ENCODE measurements at regions not wholly inside any gene's neighbourhood (a gene's known extent, or its start where the extent isn't known, plus 50 kb on each side); places are given as distances from the start of the nearest gene placed in this dataset.

DNA sequence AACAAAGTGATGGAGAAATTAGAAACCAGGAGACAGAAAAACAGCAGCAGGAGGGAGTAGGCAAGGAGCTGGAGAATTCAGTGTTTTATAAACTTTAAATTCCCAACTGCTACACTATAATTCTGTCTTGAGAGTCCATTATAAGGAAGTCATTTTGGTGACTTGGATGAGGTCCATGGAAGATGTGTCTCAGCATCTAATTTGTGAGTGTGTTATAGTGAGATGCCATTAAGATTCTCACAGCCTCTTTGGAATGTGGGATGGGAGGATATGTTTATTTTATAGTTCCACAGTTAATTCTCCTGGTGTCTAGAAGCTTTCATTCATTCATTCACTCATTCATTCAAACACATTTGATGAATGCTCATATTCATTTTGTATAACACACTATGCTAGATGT is 206.0 kb upstream of the MYOCD start:
- no peak overlapping the region for H3K4me3 Mint-ChIP-seq
- no peak for DNase-seq (ENCODE audit: low spot score)
- ATAC-seq: no peak
- H3K27ac Mint-ChIP-seq: no peak overlapping the region
- peaks cover 11% of the 10 kb centered on the region for H3K36me3 Mint-ChIP-seq
- peaks cover 17% of the 10 kb centered on the region for H3K9me3 Mint-ChIP-seq
- peaks cover 0 to 7% of the 10 kb centered on the region in 2 donors for H3K27me3 Mint-ChIP-seq
- H3K4me1 Mint-ChIP-seq (ENCODE audit: low read depth in 2 of 2): no peaks in the 10 kb centered on the region

- H3K9me3 Mint-ChIP-seq: peaks cover 9% of the 10 kb centered on the region
- no peaks in the 10 kb centered on the region for H3K27me3 Mint-ChIP-seq
Measured at GRCh38 chr17:12463102-12463501, 202.6 kb upstream of the MYOCD start.

GRCh38 chr17:12472252-12473173 is 193.2 kb upstream of the MYOCD start:
- Mint-ChIP-seq H3K4me3 (no peak overlapping the region), H3K27ac (no peak overlapping the region), H3K4me1 (ENCODE audit: low read depth in 2 of 2) (no peaks in the 10 kb centered on the region), H3K36me3 (no peaks in the 10 kb centered on the region), H3K27me3 (no peaks in the 10 kb centered on the region), H3K9me3 (peaks cover 6% of the 10 kb centered on the region)
- ATAC-seq (no peak), DNase-seq (ENCODE audit: low spot score) (no peak)

More at GRCh38 chr17:12463102-12463501, 202.6 kb upstream of the MYOCD start:
- DNase-seq (ENCODE audit: low spot score) (no peak), ATAC-seq (no peak)
- no peak overlapping the region for H3K4me3 Mint-ChIP-seq
- H3K36me3 Mint-ChIP-seq: peaks cover 4% of the 10 kb centered on the region
- H3K27ac Mint-ChIP-seq: no peak overlapping the region
- no peaks in the 10 kb centered on the region for H3K4me1 Mint-ChIP-seq (ENCODE audit: low read depth in 2 of 2)

GRCh38 chr17:12478311-12478710 is 187.4 kb upstream of the MYOCD start:
- Mint-ChIP-seq H3K27me3 (no peaks in the 10 kb centered on the region), H3K4me3 (no peak overlapping the region), H3K4me1 (ENCODE audit: low read depth in 2 of 2) (no peaks in the 10 kb centered on the region), H3K36me3 (no peaks in the 10 kb centered on the region), H3K9me3 (peaks cover 11% of the 10 kb centered on the region), H3K27ac (no peak overlapping the region)
- DNase-seq (ENCODE audit: low spot score) (no peak), ATAC-seq (no peak)

DNA sequence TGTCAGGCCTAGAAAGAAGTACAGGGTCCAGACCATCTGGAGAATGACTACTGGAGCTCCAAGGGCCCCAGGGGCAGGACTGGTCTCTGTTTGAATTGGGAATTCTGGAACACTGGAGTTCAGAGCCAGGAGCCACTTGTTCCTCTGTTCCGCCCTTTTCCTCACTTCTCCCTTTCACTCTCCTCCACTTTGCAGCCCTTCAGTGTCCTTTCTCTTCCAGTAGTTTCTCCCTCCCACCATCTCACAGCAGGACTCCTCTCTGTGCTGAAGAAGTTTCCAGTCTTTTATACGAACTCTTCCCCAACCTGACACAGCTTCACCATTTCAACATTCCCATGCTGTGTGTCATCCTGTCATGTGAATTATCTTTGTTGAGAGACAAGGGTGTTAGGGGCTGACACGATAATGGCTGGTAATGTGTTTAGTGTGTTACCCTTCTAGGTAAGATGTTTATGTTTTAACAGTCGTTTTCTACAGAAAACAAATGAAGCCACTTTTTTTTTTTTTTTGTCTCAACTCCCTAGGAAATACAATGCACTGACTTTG is 180.3 kb upstream of the MYOCD start:
- DNase-seq (ENCODE audit: low spot score): no peak
- Mint-ChIP-seq H3K4me3 (no peak overlapping the region), H3K4me1 (ENCODE audit: low read depth in 2 of 2) (no peaks in the 10 kb centered on the region), H3K27me3 (no peaks in the 10 kb centered on the region), H3K9me3 (peaks cover 4% of the 10 kb centered on the region), H3K27ac (no peak overlapping the region), H3K36me3 (no peaks in the 10 kb centered on the region)
- no peak for ATAC-seq

DNA sequence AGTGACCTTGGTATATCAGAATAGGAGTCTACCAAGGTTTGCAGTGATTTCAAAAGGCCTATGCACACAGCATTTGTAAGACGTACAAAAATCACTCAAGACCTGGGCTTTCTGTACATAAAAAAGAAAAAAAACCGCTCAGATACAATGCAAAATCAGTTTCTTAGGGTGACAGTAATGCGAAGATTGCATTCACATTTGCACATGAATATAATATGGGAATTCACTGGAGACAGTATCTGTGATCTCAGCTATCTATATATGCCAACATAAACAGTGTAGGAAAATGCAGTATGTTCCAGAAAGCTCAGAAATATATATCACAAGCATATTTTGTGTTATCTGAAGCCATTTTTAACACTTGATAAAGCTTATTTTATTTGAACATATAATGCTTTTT is 176.4 kb upstream of the MYOCD start:
- no peak overlapping the region for H3K27ac Mint-ChIP-seq
- no peaks in the 10 kb centered on the region for H3K4me1 Mint-ChIP-seq (ENCODE audit: low read depth in 2 of 2)
- peaks cover 4% of the 10 kb centered on the region for H3K9me3 Mint-ChIP-seq
- no peak overlapping the region for H3K4me3 Mint-ChIP-seq
- no peaks in the 10 kb centered on the region for H3K27me3 Mint-ChIP-seq
- DNase-seq (ENCODE audit: low spot score): no peak
- ATAC-seq: no peak
- no peaks in the 10 kb centered on the region for H3K36me3 Mint-ChIP-seq

GRCh38 chr17:12492450-12492849 is 173.2 kb upstream of the MYOCD start:
- no peaks in the 10 kb centered on the region for H3K27me3 Mint-ChIP-seq
- no peak for ATAC-seq
- no peak for DNase-seq (ENCODE audit: low spot score)
- H3K4me1 Mint-ChIP-seq (ENCODE audit: low read depth in 2 of 2): no peaks in the 10 kb centered on the region
- no peak overlapping the region for H3K4me3 Mint-ChIP-seq
- H3K27ac Mint-ChIP-seq: no peak overlapping the region
- no peaks in the 10 kb centered on the region for H3K9me3 Mint-ChIP-seq
- no peaks in the 10 kb centered on the region for H3K36me3 Mint-ChIP-seq

DNA sequence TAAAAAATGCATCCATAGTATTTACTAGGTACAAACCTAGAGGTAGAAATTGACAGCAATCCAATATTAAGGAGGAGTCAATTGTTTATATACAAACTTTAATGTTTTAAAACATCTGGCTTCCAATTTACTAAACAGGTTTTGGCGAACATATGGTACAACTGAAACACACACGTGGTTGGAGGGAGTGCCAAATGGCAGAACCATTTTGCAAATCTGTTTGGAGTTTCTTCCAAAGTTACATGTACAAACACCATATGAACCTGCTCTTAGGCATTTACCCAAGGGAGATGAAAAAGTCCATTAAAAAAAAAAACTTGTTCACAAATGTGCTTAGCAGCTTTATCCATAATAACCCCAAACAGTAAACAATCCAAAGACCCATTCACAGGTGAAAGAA is 159.8 kb upstream of the MYOCD start:
- Mint-ChIP-seq H3K36me3 (no peaks in the 10 kb centered on the region), H3K27me3 (no peaks in the 10 kb centered on the region), H3K27ac (no peak overlapping the region), H3K4me3 (no peak overlapping the region), H3K9me3 (peaks cover 13% of the 10 kb centered on the region), H3K4me1 (ENCODE audit: low read depth in 2 of 2) (no peaks in the 10 kb centered on the region)
- DNase-seq (ENCODE audit: low spot score): no peak
- no peak for ATAC-seq

DNA sequence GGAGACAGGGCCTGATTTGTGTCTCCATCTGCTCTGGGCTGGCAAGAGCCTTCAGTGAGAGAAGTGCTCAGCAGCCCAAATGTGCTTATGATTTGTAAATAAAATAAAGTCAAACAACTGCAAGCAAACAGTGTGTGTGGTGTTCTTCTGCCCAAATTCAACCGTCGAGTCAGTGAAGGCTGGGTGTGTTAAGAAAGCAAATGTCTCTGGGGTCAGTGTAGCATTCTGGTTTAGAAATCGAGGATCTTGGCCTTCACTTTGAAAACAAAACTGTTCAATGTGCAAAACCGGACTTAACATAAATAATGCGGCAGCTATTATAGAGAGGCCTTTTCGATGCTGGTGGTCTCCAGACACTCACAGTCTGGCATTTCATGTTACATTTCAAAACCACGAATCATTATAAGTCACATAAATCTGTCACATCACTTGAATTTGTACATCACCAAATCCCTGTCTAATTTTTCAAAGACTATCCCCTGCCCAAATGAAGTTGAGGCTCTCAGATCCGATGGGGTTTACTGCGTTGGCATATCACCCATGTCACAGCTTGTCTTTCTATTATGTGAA is 158.6 kb upstream of the MYOCD start:
- Mint-ChIP-seq H3K27ac (no peak overlapping the region), H3K27me3 (no peaks in the 10 kb centered on the region), H3K4me1 (ENCODE audit: low read depth in 2 of 2) (no peaks in the 10 kb centered on the region), H3K36me3 (no peaks in the 10 kb centered on the region), H3K4me3 (no peak overlapping the region), H3K9me3 (peaks cover 17% of the 10 kb centered on the region)
- ATAC-seq (no peak), DNase-seq (ENCODE audit: low spot score) (no peak)

GRCh38 chr17:12509801-12510200 is 155.9 kb upstream of the MYOCD start:
- Mint-ChIP-seq H3K36me3 (no peaks in the 10 kb centered on the region), H3K9me3 (peaks cover 9% of the 10 kb centered on the region), H3K4me1 (ENCODE audit: low read depth in 2 of 2) (no peaks in the 10 kb centered on the region), H3K27me3 (no peaks in the 10 kb centered on the region), H3K27ac (no peak overlapping the region), H3K4me3 (no peak overlapping the region)
- DNase-seq (ENCODE audit: low spot score) (no peak), ATAC-seq (no peak)

DNA sequence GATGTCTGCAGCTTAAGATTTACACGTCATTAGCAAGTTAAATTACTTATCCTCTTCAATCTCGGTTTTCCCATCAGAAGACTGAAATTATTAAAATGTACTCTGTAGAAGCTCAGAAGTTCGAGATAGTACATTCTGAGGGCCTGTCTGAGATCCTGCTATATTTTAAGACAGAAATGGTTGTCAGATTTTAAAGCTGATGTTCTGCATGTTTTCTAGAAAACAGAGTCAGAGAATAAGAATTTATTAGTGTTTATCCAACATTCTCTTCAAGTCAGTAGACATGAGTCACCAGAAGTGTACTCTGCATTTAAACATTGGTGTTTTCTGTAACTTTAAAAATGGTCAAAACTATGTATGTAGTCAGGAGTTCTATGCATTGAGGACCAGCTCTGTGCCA is 155.2 kb upstream of the MYOCD start:
- Mint-ChIP-seq H3K4me1 (ENCODE audit: low read depth in 2 of 2) (no peaks in the 10 kb centered on the region), H3K27ac (no peak overlapping the region), H3K36me3 (no peaks in the 10 kb centered on the region), H3K9me3 (peaks cover 12% of the 10 kb centered on the region), H3K27me3 (no peaks in the 10 kb centered on the region), H3K4me3 (no peak overlapping the region)
- no peak for DNase-seq (ENCODE audit: low spot score)
- ATAC-seq: no peak

DNA sequence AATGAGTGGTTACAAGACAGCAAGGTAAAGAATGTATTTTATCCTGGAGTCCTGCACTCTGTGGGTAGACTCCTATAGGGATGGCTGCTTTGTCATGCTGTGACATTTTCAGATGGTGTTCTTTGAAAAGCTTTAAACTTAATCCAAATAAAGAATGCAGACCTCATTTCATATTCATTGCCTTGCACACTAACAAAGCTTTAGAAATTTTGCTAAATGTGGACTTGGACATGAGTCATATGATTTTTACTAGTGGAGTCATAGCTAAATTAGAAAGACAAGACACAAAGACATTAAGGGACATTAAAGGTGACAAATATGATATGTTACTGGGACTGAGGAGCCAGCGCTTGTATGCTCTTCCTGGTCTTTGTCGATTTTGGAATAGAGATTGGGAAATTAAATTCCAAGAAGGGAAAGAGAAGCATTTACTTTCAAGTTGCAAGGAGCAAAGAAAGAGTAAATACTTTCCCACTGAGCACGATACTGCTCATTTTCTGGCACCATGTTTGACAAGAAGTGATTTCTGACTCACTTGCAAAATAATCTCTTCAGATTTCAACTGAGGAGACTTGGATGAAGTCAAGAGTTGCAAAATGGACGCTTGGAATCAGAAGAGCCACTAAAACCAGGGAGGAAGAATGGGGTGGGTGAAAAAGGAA is 152.9 kb upstream of the MYOCD start:
- ATAC-seq: no peak
- Mint-ChIP-seq H3K9me3 (peaks cover 12% of the 10 kb centered on the region), H3K4me3 (no peak overlapping the region), H3K27me3 (no peaks in the 10 kb centered on the region), H3K36me3 (no peaks in the 10 kb centered on the region), H3K27ac (no peak overlapping the region), H3K4me1 (ENCODE audit: low read depth in 2 of 2) (no peaks in the 10 kb centered on the region)
- DNase-seq (ENCODE audit: low spot score): no peak

DNA sequence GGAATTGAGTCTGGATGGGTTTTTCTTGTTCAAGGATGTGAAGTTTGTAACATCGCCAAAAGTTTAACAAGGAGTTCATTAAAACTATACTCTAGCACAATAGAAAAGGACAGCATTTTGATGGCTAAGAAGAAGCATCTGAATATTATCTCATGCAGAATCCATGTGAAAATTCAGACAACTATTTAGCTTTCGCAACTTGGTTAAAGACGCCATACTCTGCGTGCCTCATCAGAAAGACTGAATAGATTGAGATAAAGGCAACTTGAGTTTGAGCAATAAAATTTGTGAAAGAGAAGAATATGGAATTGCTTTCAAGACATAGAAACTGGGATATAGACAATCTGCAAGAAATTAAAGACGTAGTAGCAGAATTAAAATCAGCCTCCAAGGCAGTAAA is 151.1 kb upstream of the MYOCD start:
- DNase-seq (ENCODE audit: low spot score): no peak
- no peak overlapping the region for H3K4me3 Mint-ChIP-seq

More for the DNA sequence above, 151.1 kb upstream of the MYOCD start:
- Mint-ChIP-seq H3K4me1 (ENCODE audit: low read depth in 2 of 2) (no peaks in the 10 kb centered on the region), H3K27ac (no peak overlapping the region), H3K27me3 (no peaks in the 10 kb centered on the region), H3K9me3 (peaks cover 8% of the 10 kb centered on the region), H3K36me3 (no peaks in the 10 kb centered on the region)
- ATAC-seq: no peak

All from natural killer cell treated with Interleukin-12 subunit alpha and Interleukin-12 subunit beta and Interleukin-15 and Interleukin-18, amount 100 ng/mL, for 72 hours (primary cell).